ENCODE measurements at regions not wholly inside any gene's neighbourhood (a gene's known extent, or its start where the extent isn't known, plus 50 kb on each side); places are given as distances from the start of the nearest gene placed in this dataset.

DNA sequence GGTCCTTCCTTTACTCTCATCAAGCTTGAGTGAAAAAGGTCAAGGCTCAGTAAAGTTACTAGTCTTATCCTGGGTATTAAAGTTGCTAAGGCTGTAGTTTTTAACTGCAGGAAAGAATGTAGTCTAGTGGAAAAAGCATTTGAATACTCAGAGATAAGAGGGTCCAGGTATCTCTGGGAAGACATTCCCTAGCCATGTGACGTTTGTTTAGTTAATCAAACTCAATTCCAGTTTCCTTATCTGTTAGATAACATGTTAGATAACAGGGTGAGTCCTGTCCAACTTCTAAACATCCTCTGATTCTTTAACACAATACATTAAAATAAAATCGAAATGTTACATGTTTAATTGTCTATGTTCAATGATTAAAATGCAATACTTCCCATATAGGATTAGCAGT, 720.7 kb upstream of the LMO3 start:
- TF ChIP-seq EZH2phosphoT487 (IDR thresholded peaks at IDR 0.05; ENCODE audit: borderline replicate concordance): no peak
- no peak for TF ChIP-seq CTCF (conservative IDR thresholded peaks at IDR 0.05; ENCODE audit: low read length)
